ENCODE measurements at regions not wholly inside any gene's neighbourhood (a gene's known extent, or its start where the extent isn't known, plus 50 kb on each side); places are given as distances from the start of the nearest gene placed in this dataset.

DNA sequence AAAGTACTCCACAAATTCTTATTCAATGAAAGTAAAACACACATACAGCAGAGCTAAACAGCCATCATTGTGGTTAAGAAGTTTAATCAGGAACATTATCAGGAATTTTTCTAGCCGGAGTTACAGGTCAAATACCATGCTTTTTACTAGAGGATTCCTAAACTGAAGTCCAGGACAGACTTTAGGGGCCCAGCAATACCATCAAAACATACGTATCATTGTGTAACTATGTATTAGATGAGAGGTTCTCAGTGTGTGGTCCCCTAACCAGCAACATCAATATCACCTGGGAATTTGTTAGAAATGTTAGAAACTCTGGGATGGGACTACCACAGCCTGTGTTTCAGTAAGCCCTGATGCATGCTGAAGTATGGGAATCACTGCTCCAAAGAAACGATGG, 404.2 kb upstream of the IL12A start:
- no peak overlapping the region for H3K27ac ChIP-seq (ENCODE audit: low read depth)
- peaks cover 8% of the 10 kb centered on the region; the same call in 1 of the 2 replicates for H3K4me1 ChIP-seq (ENCODE audit: insufficient read depth)
- TF ChIP-seq ZNF114 (CRISPR knock-in tag; IDR thresholded peaks at IDR 0.05): no peak
- TF ChIP-seq JUNB (IDR thresholded peaks at IDR 0.05; ENCODE audit: unreplicated experiment): no peak
- no peak for TF ChIP-seq EZH2 (IDR thresholded peaks at IDR 0.05; ENCODE audit: low read depth, unreplicated experiment)
- TF ChIP-seq, protein P1, sequence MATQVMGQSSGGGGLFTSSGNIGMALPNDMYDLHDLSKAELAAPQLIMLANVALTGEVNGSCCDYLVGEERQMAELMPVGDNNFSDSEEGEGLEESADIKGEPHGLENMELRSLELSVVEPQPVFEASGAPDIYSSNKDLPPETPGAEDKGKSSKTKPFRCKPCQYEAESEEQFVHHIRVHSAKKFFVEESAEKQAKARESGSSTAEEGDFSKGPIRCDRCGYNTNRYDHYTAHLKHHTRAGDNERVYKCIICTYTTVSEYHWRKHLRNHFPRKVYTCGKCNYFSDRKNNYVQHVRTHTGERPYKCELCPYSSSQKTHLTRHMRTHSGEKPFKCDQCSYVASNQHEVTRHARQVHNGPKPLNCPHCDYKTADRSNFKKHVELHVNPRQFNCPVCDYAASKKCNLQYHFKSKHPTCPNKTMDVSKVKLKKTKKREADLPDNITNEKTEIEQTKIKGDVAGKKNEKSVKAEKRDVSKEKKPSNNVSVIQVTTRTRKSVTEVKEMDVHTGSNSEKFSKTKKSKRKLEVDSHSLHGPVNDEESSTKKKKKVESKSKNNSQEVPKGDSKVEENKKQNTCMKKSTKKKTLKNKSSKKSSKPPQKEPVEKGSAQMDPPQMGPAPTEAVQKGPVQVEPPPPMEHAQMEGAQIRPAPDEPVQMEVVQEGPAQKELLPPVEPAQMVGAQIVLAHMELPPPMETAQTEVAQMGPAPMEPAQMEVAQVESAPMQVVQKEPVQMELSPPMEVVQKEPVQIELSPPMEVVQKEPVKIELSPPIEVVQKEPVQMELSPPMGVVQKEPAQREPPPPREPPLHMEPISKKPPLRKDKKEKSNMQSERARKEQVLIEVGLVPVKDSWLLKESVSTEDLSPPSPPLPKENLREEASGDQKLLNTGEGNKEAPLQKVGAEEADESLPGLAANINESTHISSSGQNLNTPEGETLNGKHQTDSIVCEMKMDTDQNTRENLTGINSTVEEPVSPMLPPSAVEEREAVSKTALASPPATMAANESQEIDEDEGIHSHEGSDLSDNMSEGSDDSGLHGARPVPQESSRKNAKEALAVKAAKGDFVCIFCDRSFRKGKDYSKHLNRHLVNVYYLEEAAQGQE (IDR thresholded peaks at IDR 0.05; ENCODE audit: unreplicated experiment): no peak
- Mint-ChIP-seq H3K27me3 (ENCODE audit: insufficient read depth, low read depth, poor library complexity) (peaks cover 2% of the 10 kb centered on the region), H3K27ac (no peak overlapping the region), H3K36me3 (ENCODE audit: low read depth) (no peaks in the 10 kb centered on the region), H3K4me3 (no peak overlapping the region), H3K9me3 (no peaks in the 10 kb centered on the region), H3K4me1 (peaks cover 14% of the 10 kb centered on the region)
- no peaks in the 10 kb centered on the region for H3F3A ChIP-seq (replicated peaks; ENCODE audit: low read depth)
- H3K4me2 ChIP-seq: no peak overlapping the region
- DNase-seq (ENCODE audit: low spot score): no peak
- H3K27me3 ChIP-seq (ENCODE audit: insufficient read depth): no peaks in the 10 kb centered on the region
- ATAC-seq: no peak
- no peaks in the 10 kb centered on the region for H3K9me2 ChIP-seq (ENCODE audit: insufficient read depth)
- H4K20me1 ChIP-seq (replicated peaks; ENCODE audit: insufficient read depth): no peaks in the 10 kb centered on the region
- H3K36me3 ChIP-seq (ENCODE audit: insufficient read depth): no peaks in the 10 kb centered on the region
- no peak overlapping the region for H3K4me3 ChIP-seq
- peak overlapping the region; percentile 12; the same call in 1 of the 2 replicates for H2AFZ ChIP-seq
- no peaks in the 10 kb centered on the region for H3K79me2 ChIP-seq (replicated peaks; ENCODE audit: insufficient read depth)

DNA sequence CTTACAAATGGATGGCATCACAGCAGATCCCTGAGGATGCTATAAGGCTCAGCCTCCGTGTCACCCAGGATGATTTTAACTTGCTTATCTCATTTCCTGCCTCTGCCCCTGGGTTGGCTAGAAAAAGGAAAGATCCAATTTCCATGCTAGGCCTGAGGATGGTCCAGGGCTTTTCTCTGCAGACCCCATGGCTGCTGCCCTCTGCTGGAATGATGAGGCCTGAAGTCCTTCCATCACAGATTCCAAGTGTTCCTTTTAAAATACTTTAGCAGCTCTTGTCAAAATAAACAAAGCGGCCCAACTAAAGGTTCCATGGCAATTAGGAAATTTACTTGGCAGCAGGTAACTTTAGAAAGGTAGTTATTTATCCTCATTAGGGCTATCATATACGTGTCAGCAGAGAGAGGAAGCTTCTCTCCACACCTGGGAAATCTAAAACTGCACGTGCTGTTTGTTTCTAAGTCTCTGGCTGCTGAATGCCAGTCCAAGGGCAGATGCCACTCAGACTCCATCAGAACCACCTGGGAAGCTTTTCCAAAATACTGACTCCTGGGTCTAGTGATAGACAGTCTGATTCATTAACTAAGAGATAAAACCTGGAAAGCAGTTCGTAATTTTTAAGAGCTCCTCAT, 401.9 kb upstream of the IL12A start:
- H4K20me1 ChIP-seq (replicated peaks; ENCODE audit: insufficient read depth): no peaks in the 10 kb centered on the region
- H3K4me1 ChIP-seq (ENCODE audit: insufficient read depth): peaks cover 8% of the 10 kb centered on the region; the same call in 1 of the 2 replicates
- H3K27me3 ChIP-seq (ENCODE audit: insufficient read depth): no peaks in the 10 kb centered on the region
- TF ChIP-seq CREB1 (CRISPR knock-in tag; IDR thresholded peaks at IDR 0.05; ENCODE audit: low read depth) (no peak), STAT1 (IDR thresholded peaks at IDR 0.05; ENCODE audit: unreplicated experiment) (no peak)
- TF ChIP-seq, protein P2, sequence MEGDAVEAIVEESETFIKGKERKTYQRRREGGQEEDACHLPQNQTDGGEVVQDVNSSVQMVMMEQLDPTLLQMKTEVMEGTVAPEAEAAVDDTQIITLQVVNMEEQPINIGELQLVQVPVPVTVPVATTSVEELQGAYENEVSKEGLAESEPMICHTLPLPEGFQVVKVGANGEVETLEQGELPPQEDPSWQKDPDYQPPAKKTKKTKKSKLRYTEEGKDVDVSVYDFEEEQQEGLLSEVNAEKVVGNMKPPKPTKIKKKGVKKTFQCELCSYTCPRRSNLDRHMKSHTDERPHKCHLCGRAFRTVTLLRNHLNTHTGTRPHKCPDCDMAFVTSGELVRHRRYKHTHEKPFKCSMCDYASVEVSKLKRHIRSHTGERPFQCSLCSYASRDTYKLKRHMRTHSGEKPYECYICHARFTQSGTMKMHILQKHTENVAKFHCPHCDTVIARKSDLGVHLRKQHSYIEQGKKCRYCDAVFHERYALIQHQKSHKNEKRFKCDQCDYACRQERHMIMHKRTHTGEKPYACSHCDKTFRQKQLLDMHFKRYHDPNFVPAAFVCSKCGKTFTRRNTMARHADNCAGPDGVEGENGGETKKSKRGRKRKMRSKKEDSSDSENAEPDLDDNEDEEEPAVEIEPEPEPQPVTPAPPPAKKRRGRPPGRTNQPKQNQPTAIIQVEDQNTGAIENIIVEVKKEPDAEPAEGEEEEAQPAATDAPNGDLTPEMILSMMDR (conservative IDR thresholded peaks at IDR 0.05; ENCODE audit: low read depth in 2 of 2): peak; percentile 85 to 89
- DNase-seq (ENCODE audit: low spot score): peak; percentile 89
- no peaks in the 10 kb centered on the region for H3K36me3 Mint-ChIP-seq (ENCODE audit: low read depth)
- no peak overlapping the region for H3K4me3 Mint-ChIP-seq
- H3K27me3 Mint-ChIP-seq (ENCODE audit: insufficient read depth, low read depth, poor library complexity): peaks cover 2% of the 10 kb centered on the region
- H3K79me2 ChIP-seq (replicated peaks; ENCODE audit: insufficient read depth): no peaks in the 10 kb centered on the region
- peak; percentile 99 for ATAC-seq
- H3F3A ChIP-seq (replicated peaks; ENCODE audit: low read depth): no peaks in the 10 kb centered on the region
- H3K27ac ChIP-seq (ENCODE audit: low read depth): no peak overlapping the region
- H3K4me3 ChIP-seq: no peak overlapping the region
- no peak overlapping the region for H3K4me2 ChIP-seq
- no peaks in the 10 kb centered on the region for H3K9me2 ChIP-seq (ENCODE audit: insufficient read depth)
- peaks cover 14% of the 10 kb centered on the region for H3K4me1 Mint-ChIP-seq
- no peaks in the 10 kb centered on the region; the same call in 2 of the 3 replicates for H3K9me3 Mint-ChIP-seq
- no peak overlapping the region for H3K27ac Mint-ChIP-seq
- no peaks in the 10 kb centered on the region for H3K36me3 ChIP-seq (ENCODE audit: insufficient read depth)
- H2AFZ ChIP-seq: no peak overlapping the region
